ENCODE measurements at regions not wholly inside any gene's neighbourhood (a gene's known extent, or its start where the extent isn't known, plus 50 kb on each side); places are given as distances from the start of the nearest gene placed in this dataset.
"Not testable (repeated sequence)": the region's sequence is repeated elsewhere in the genome, so short reads cannot be mapped to it uniquely, and the experiment has no call there.

DNA sequence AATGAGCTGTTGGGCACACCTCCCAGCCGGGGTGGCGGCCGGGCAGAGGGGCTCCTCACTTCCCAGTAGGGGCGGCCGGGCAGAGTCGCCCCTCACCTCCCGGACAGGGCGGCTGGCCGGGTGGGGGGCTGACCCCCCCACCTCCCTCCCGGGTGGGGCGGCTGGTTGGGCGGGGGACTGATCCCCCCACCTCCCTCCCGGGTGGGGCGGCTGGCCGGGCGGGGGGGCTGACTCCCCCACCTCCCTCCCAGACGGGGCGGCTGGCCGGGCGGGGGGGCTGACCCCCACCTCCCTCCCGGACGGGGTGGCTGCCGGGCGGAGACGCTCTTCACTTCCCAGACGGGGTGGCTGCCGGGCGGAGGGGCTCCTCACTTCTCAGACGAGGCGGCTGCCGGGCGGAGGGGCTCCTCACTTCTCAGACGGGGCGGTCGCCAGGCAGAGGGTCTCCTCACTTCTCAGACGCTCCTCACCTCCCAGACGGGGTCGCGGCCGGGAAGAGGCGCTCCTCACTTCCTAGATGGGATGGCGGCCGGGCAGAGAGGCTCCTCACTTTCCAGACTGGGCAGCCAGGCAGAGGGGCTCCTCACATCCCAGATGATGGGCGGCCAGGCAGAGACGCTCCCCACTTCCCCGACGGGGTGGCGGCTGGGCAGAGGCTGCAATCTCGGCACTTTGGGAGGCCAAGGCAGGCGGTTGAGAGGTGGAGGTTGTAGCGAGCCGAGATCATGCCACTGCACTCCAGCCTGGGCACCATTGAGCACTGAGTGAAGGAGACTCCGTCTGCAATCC is 75.4 kb downstream of the LAT start:
- DNase-seq (ENCODE audit: low read depth); H3K36me3 ChIP-seq (ENCODE audit: control insufficient read depth, insufficient read depth, low read length): not testable (repeated sequence)

DNA sequence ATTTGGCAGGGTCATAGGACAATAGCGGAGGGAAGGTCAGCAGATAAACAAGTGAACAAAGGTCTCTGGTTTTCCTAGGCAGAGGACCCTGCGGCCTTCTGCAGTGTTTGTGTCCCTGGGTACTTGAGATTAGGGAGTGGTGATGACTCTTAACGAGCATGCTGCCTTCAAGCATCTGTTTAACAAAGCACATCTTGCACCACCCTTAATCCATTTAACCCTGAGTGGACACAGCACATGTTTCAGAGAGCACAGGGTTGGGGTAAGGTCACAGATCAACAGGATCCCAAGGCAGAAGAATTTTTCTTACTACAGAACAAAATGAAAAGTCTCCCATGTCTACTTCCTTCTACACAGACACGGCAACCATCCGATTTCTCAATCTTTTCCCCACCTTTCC is 74.7 kb downstream of the LAT start:
- not testable (repeated sequence) for H3K4me3 ChIP-seq (ENCODE audit: low read depth, low read length); H3K27me3 ChIP-seq (ENCODE audit: control insufficient read depth, insufficient read depth, low read length); DNase-seq (ENCODE audit: low read depth); H3K36me3 ChIP-seq (ENCODE audit: control insufficient read depth, insufficient read depth, low read length)

More for the DNA sequence above, 75.4 kb downstream of the LAT start:
- not testable (repeated sequence) for H3K4me3 ChIP-seq (ENCODE audit: low read depth, low read length); H3K27me3 ChIP-seq (ENCODE audit: control insufficient read depth, insufficient read depth, low read length)
